NOMO-1 treated with DMSO at 0.1 percent for 48 hours (cell line): ENCODE measurements at regions not wholly inside any gene's neighbourhood (a gene's known extent, or its start where the extent isn't known, plus 50 kb on each side); places are given as distances from the start of the nearest gene placed in this dataset.
"Not testable (repeated sequence)": the region's sequence is repeated elsewhere in the genome, so short reads cannot be mapped to it uniquely, and the experiment has no call there.

ENCODE experiments used
- DNase-seq: peaks from one replicate; lab custom pipeline; 2025; ENCODE audit not compliant: unreplicated experiment; lab: John Stamatoyannopoulos, UW

GRCh38 chr4:122973465-122973864 lies 51.1 kb upstream of the NUDT6 start:
- DNase-seq: no peak

GRCh38 chr4:122976111-122976510 lies 53.7 kb upstream of the NUDT6 start:
- no peak for DNase-seq

- no peak for DNase-seq
These were observed 54.7 kb upstream of the NUDT6 start for GRCh38 chr4:122977103-122977502.

GRCh38 chr4:122978109-122978508 lies 55.7 kb upstream of the NUDT6 start:
- DNase-seq: no peak

GRCh38 chr4:122978789-122979188 lies 56.4 kb upstream of the NUDT6 start:
- DNase-seq: no peak

- no peak for DNase-seq
These were observed 58.5 kb upstream of the NUDT6 start for GRCh38 chr4:122980860-122981259.

GRCh38 chr4:122988696-122989095 lies 66.3 kb upstream of the NUDT6 start:
- DNase-seq: no peak

GRCh38 chr4:122990891-122991290 lies 68.5 kb upstream of the NUDT6 start:
- DNase-seq: no peak

- DNase-seq: no peak
These were observed 69.7 kb upstream of the NUDT6 start for GRCh38 chr4:122992057-122992456.

- no peak for DNase-seq
These were observed 70.2 kb upstream of the NUDT6 start for GRCh38 chr4:122992641-122993040.

- DNase-seq: no peak
These were observed 74.0 kb upstream of the NUDT6 start for GRCh38 chr4:122996350-122996749.

GRCh38 chr4:122997463-122998101 lies 75.2 kb upstream of the NUDT6 start:
- no peak for DNase-seq

GRCh38 chr4:123004079-123004478 lies 81.7 kb upstream of the NUDT6 start:
- not testable (repeated sequence) for DNase-seq

GRCh38 chr4:123005126-123005525 lies 82.7 kb upstream of the NUDT6 start:
- DNase-seq: not testable (repeated sequence)

- DNase-seq: no peak
These were observed 85.3 kb upstream of the NUDT6 start for GRCh38 chr4:123007679-123008078.

GRCh38 chr4:123012416-123012815 lies 90.0 kb upstream of the NUDT6 start:
- not testable (repeated sequence) for DNase-seq

GRCh38 chr4:123014038-123014437 lies 91.6 kb upstream of the NUDT6 start:
- no peak for DNase-seq

- DNase-seq: no peak
These were observed 94.7 kb upstream of the NUDT6 start for GRCh38 chr4:123017078-123017477.

- DNase-seq: no peak
These were observed 95.4 kb upstream of the NUDT6 start for GRCh38 chr4:123017636-123018395.

- no peak for DNase-seq
These were observed 96.0 kb upstream of the NUDT6 start for GRCh38 chr4:123018396-123018775.

GRCh38 chr4:123020285-123020684 lies 97.9 kb upstream of the NUDT6 start:
- no peak for DNase-seq

- no peak for DNase-seq
These were observed 101.2 kb upstream of the NUDT6 start for GRCh38 chr4:123023647-123024046.

GRCh38 chr4:123024710-123025109 lies 102.3 kb upstream of the NUDT6 start:
- no peak for DNase-seq
